Sigmoid colon (tissue), 6 donors: ENCODE measurements at regions not wholly inside any gene's neighbourhood (a gene's known extent, or its start where the extent isn't known, plus 50 kb on each side); places are given as distances from the start of the nearest gene placed in this dataset.

Experiments
- DNase-seq: peaks from one replicate; pipeline ENCODE4 v3.0.0-alpha.2; 2019
- H3K27ac ChIP-seq, 4 donors: fragments of 200-600 bp; sonication (generic); one replicate each; pipeline ENCODE4 v1.5.1; 2016 to 2019; ENCODE audit warnings: mild to moderate bottlenecking in 1 of 4
- H3K27me3 ChIP-seq, 3 donors: fragments of 200-600 bp; sonication (generic); one replicate each; pipeline ENCODE4 v1.5.1; 2019; ENCODE audit warnings: mild to moderate bottlenecking in 1 of 3
- H3K36me3 ChIP-seq, 4 donors: fragments of 200-600 bp; sonication (generic); one replicate each; pipeline ENCODE4 v1.5.1; 2016 to 2019
- H3K4me1 ChIP-seq, 4 donors: fragments of 200-600 bp; sonication (generic); one replicate each; pipeline ENCODE4 v1.5.1; 2017 to 2019
- H3K4me3 ChIP-seq, 4 donors: fragments of 200-600 bp; sonication (generic); one replicate each; pipeline ENCODE4 v1.5.1; 2017 to 2019; ENCODE audit warnings: mild to moderate bottlenecking in 2 of 4, moderate library complexity in 1 of 4
- H3K9me3 ChIP-seq, 4 donors: fragments of 200-600 bp in 3 of 4; sonication (generic) in 3 of 4; one replicate each; pipeline versions ENCODE4 v1.5.1 to v1.6.1; 2013 to 2019
- CTCF ChIP-seq, 4 experiments: fragments of 450-650 bp in 3 of 4; fragments of 200-600 bp in 1 of 4; IDR thresholded peaks; one replicate each; pipeline ENCODE4 v1.5.1; 2016 to 2019; ENCODE audit warnings: antibody characterized with exemption in 4 of 4, mild to moderate bottlenecking in 3 of 4, moderate library complexity in 2 of 4
- EP300 ChIP-seq, 4 donors: sonication (generic); formaldehyde crosslinking; IDR thresholded peaks; one replicate each; pipeline ENCODE4 v1.6.1; 2017; ENCODE audit warnings: antibody characterized with exemption in 4 of 4
- POLR2A ChIP-seq, 2 donors: fragments of 450-650 bp; IDR thresholded peaks; one replicate each; pipeline ENCODE4 v1.6.1; 2016; ENCODE audit warnings: antibody characterized with exemption in 2 of 2, mild to moderate bottlenecking in 2 of 2, moderate library complexity in 2 of 2
- POLR2AphosphoS5 ChIP-seq, 4 donors: sonication (generic); formaldehyde crosslinking; IDR thresholded peaks; one replicate each; pipeline ENCODE4 v1.6.1; 2017; ENCODE audit warnings: antibody characterized with exemption in 4 of 4
- WGBS, 2 donors: extraction: QIAGEN DNeasy Blood & Tissue Kit; methylation state at CpG; one replicate each; pipeline ENCODE4 v1.1.7; 2013; 5-methylcytosine and 5-hydroxymethylcytosine counted together
- intact Hi-C: fragments of 100-400 bp; cut with DNase I; formaldehyde crosslinking; loops from one replicate; pipeline ENCODE4 v1.15.1; 2023
- donor health status: healthy with polysubstance abuse.
- donor health status: healthy.

- Histone ChIP-seq H3K27me3 (no peaks in the 10 kb centered on the region), H3K27ac (peak overlapping the region in 1 of 4 donors; percentile 9), H3K9me3 (no peaks in the 10 kb centered on the region), H3K36me3 (no peaks in the 10 kb centered on the region), H3K4me3 (no peak overlapping the region), H3K4me1 (peaks cover 0 to 16% (median 3%) of the 10 kb centered on the region in 4 donors)
- intact Hi-C loops = no loop called here
- TF ChIP-seq CTCF (IDR thresholded peaks at IDR 0.05) (no peak), POLR2AphosphoS5 (IDR thresholded peaks at IDR 0.05) (no peak), EP300 (IDR thresholded peaks at IDR 0.05) (no peak), POLR2A (IDR thresholded peaks at IDR 0.05) (no peak)
- DNase-seq = no peak
- WGBS, 2 donors = 62 to 75% methylated on average over 7 of the region's 7 CpGs
These were observed 157.0 kb upstream of the TNP1 start for GRCh38 chr2:217016796-217017419.

- no peaks in the 10 kb centered on the region for H3K36me3 ChIP-seq
- DNase-seq = no peak
- no peaks in the 10 kb centered on the region for H3K27me3 ChIP-seq
- intact Hi-C loops = no loop called here
- WGBS, 2 donors = 70 to 80% methylated on average over 6 of the region's 6 CpGs
- TF ChIP-seq EP300 (IDR thresholded peaks at IDR 0.05) = no peak
- no peak for TF ChIP-seq POLR2A (IDR thresholded peaks at IDR 0.05)
- no peak for TF ChIP-seq POLR2AphosphoS5 (IDR thresholded peaks at IDR 0.05)
- no peak for TF ChIP-seq CTCF (IDR thresholded peaks at IDR 0.05)
- peaks cover 0 to 16% (median 3%) of the 10 kb centered on the region in 4 donors for H3K4me1 ChIP-seq
- H3K9me3 ChIP-seq = no peaks in the 10 kb centered on the region
- no peak overlapping the region for H3K27ac ChIP-seq
- H3K4me3 ChIP-seq = no peak overlapping the region
These were observed 154.7 kb upstream of the TNP1 start for GRCh38 chr2:217014328-217015105.

GRCh38 chr2:217013926-217014325 is 154.1 kb upstream of the TNP1 start:
- TF ChIP-seq POLR2AphosphoS5 (IDR thresholded peaks at IDR 0.05) = no peak

GRCh38 chr2:217011576-217011975 is 151.7 kb upstream of the TNP1 start:
- Histone ChIP-seq H3K4me1 (peaks cover 0 to 13% (median under 1%) of the 10 kb centered on the region in 4 donors), H3K9me3 (no peaks in the 10 kb centered on the region), H3K36me3 (no peaks in the 10 kb centered on the region), H3K27ac (no peak overlapping the region), H3K27me3 (no peaks in the 10 kb centered on the region), H3K4me3 (no peak overlapping the region)
- 79 to 94% methylated on average over 4 of the region's 4 CpGs for WGBS, 2 donors
- no peak for DNase-seq
- intact Hi-C loops = no loop called here
- TF ChIP-seq EP300 (IDR thresholded peaks at IDR 0.05) (no peak), CTCF (IDR thresholded peaks at IDR 0.05) (no peak), POLR2A (IDR thresholded peaks at IDR 0.05) (no peak), POLR2AphosphoS5 (IDR thresholded peaks at IDR 0.05) (no peak)

More at GRCh38 chr2:217013926-217014325, 154.1 kb upstream of the TNP1 start:
- WGBS, 2 donors = 58 to 76% methylated on average over 3 of the region's 3 CpGs
- no peak for DNase-seq
- H3K4me3 ChIP-seq = no peak overlapping the region
- no peaks in the 10 kb centered on the region for H3K27me3 ChIP-seq
- H3K4me1 ChIP-seq = peaks cover 0 to 18% (median 3%) of the 10 kb centered on the region in 4 donors
- no peak overlapping the region for H3K27ac ChIP-seq
- H3K9me3 ChIP-seq = no peaks in the 10 kb centered on the region
- intact Hi-C loops = no loop called here
- no peaks in the 10 kb centered on the region for H3K36me3 ChIP-seq

- Histone ChIP-seq H3K36me3 (no peaks in the 10 kb centered on the region), H3K27ac (no peak overlapping the region), H3K4me3 (no peak overlapping the region), H3K27me3 (no peaks in the 10 kb centered on the region), H3K9me3 (no peaks in the 10 kb centered on the region), H3K4me1 (peaks cover 0 to 12% (median 0%) of the 10 kb centered on the region in 4 donors)
- intact Hi-C loops = no loop called here
- WGBS, 2 donors = 64 to 78% methylated on average over 3 of the region's 3 CpGs
- DNase-seq = no peak
- TF ChIP-seq CTCF (IDR thresholded peaks at IDR 0.05) (no peak), EP300 (IDR thresholded peaks at IDR 0.05) (no peak), POLR2A (IDR thresholded peaks at IDR 0.05) (no peak), POLR2AphosphoS5 (IDR thresholded peaks at IDR 0.05) (no peak)
These were observed 150.3 kb upstream of the TNP1 start for GRCh38 chr2:217010173-217010572.
